Right atrium auricular region (tissue), 2 donors: ENCODE measurements at regions not wholly inside any gene's neighbourhood (a gene's known extent, or its start where the extent isn't known, plus 50 kb on each side); places are given as distances from the start of the nearest gene placed in this dataset.

ENCODE experiments used
- DNase-seq: peaks from one replicate; pipeline ENCODE4 v3.0.0-alpha.2; 2019; ENCODE audit warnings: low spot score
- H3K27ac ChIP-seq, 2 donors: fragments of 200-600 bp; sonication (generic); 1 replicate in 1 of 2; 2 replicates in 1 of 2; pipeline ENCODE4 v1.5.1; 2016 to 2019
- H3K27me3 ChIP-seq, 2 donors: fragments of 200-600 bp; sonication (generic); one replicate each; pipeline versions ENCODE4 v1.5.1 to v1.6.0; 2017 to 2019
- H3K36me3 ChIP-seq: fragments of 200-600 bp; sonication (generic); one replicate; pipeline ENCODE4 v1.5.1; 2016
- H3K4me1 ChIP-seq, 2 donors: fragments of 200-600 bp; sonication (generic); one replicate each; pipeline versions ENCODE4 v1.5.1 to v1.6.0; 2017 to 2019
- H3K4me3 ChIP-seq, 2 donors: fragments of 200-600 bp; sonication (generic); 1 replicate in 1 of 2; 2 replicates in 1 of 2; pipeline ENCODE4 v1.5.1; 2017 to 2019; ENCODE audit warnings: mild to moderate bottlenecking in 1 of 2, moderate library complexity in 1 of 2
- H3K9me3 ChIP-seq, 2 donors: fragments of 200-600 bp; sonication (generic); one replicate each; pipeline ENCODE4 v1.5.1; 2019
- TF ChIP-seq, protein P1 (sequence below), 2 donors: fragments of 200-600 bp; sonication (generic); IDR thresholded peaks; one replicate each; pipeline ENCODE4 v1.5.1; 2019; ENCODE audit warnings: antibody characterized with exemption in 2 of 2

DNA sequence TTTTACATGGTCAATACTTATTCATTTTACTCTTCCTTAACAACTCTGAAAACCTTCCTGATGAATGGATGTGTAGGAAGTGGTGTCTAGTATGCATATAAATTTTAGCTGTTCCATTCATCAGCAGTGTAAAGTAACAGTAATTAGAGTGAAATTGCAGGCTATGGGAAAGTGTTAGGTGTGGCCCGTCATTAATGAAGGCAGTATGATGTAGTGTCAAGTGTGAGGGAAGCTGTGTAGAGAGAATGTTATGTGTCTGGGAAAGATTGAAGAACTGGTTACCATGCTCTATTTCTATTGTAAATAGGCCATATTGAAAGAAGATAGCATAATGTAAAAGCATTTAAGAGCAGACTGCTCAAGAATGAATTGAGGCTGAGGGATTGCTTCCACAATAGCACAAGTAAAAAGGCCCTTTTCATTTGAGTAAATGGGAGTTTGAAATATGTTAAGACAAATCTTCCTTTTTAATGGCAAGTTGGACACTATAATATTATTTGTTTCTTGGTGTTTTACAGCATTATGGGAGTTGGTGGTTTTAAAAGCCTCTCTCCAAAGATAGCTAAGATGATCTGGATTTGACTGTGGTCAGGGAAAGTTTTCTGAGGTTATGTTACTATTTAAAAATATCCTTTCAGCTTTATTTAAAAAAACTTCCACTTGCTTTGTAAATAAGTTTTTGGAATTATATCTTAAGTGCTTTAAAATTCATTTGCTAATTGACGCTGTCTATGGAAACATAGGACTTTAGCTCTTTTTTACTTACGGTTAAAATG lies 401.0 kb upstream of the ZEB2 start:
- Histone ChIP-seq H3K4me3 (no peak overlapping the region), H3K27me3 (no peaks in the 10 kb centered on the region), H3K9me3 (peaks cover 0 to 12% of the 10 kb centered on the region in 2 donors), H3K27ac (no peak overlapping the region), H3K4me1 (no peaks in the 10 kb centered on the region), H3K36me3 (no peaks in the 10 kb centered on the region)
- DNase-seq, result no peak
- TF ChIP-seq, protein P1, sequence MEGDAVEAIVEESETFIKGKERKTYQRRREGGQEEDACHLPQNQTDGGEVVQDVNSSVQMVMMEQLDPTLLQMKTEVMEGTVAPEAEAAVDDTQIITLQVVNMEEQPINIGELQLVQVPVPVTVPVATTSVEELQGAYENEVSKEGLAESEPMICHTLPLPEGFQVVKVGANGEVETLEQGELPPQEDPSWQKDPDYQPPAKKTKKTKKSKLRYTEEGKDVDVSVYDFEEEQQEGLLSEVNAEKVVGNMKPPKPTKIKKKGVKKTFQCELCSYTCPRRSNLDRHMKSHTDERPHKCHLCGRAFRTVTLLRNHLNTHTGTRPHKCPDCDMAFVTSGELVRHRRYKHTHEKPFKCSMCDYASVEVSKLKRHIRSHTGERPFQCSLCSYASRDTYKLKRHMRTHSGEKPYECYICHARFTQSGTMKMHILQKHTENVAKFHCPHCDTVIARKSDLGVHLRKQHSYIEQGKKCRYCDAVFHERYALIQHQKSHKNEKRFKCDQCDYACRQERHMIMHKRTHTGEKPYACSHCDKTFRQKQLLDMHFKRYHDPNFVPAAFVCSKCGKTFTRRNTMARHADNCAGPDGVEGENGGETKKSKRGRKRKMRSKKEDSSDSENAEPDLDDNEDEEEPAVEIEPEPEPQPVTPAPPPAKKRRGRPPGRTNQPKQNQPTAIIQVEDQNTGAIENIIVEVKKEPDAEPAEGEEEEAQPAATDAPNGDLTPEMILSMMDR (IDR thresholded peaks at IDR 0.05), result no peak

DNA sequence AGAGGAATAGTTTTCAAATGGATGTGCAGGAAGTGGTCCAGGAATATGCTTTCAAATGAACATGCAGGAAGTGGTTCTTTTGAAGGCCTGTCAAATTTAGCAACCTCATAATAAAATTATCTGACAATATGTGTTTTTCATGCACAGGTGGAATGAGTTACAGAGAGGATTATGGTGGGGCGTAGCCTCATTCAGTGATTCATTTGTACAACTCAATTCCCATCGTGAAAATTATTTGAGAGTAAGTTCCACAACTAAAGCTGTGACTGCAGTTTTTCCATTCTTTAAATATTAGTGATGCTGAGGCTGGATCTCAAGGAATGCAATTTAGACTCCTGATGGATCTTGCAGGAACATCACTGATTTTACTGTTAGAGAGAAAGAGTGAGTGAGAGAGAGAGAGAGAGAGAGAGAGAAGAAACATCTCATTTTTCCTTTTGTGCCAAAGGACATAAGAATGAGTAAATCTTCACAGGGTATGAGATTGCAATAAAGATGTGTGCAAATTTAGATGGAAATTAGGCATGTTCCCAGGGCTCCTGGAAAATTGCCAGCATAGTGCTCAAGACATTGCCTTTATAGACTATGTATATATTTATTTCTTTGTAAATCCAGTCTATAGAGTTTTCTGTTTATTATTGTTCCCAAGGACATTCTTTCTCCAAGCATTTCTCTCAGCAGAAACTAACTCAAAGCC lies 394.9 kb upstream of the ZEB2 start:
- H3K9me3 ChIP-seq, result no peaks in the 10 kb centered on the region
- no peak overlapping the region for H3K4me3 ChIP-seq
- H3K36me3 ChIP-seq, result no peaks in the 10 kb centered on the region
- TF ChIP-seq, protein P1 (IDR thresholded peaks at IDR 0.05), result no peak
- no peaks in the 10 kb centered on the region for H3K4me1 ChIP-seq
- H3K27ac ChIP-seq, result no peak overlapping the region
- DNase-seq, result no peak
- no peaks in the 10 kb centered on the region for H3K27me3 ChIP-seq

DNA sequence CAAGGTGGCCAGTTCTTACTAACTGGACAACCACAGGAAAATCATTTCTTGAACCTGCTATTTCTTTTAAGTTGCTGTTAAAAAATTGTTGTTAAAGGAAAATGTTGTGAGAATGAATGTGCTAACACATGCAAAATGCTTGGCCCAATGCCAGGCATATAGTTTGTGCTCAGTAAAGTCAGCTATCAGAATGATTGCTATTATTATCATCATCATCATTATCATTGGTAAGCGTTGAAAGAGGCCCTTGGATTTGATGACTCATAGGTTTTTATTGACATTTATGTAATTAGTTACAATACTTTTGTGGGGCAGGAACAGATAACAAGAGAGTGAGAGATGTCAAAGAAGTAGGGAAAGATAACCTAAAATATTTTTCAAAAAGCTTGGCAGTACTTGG lies 394.2 kb upstream of the ZEB2 start:
- no peak for DNase-seq
- no peak overlapping the region for H3K27ac ChIP-seq
- no peaks in the 10 kb centered on the region for H3K4me1 ChIP-seq
- H3K36me3 ChIP-seq, result no peaks in the 10 kb centered on the region
- TF ChIP-seq, protein P1 (IDR thresholded peaks at IDR 0.05), result no peak
- no peaks in the 10 kb centered on the region for H3K27me3 ChIP-seq
- no peak overlapping the region for H3K4me3 ChIP-seq
- no peaks in the 10 kb centered on the region for H3K9me3 ChIP-seq

DNA sequence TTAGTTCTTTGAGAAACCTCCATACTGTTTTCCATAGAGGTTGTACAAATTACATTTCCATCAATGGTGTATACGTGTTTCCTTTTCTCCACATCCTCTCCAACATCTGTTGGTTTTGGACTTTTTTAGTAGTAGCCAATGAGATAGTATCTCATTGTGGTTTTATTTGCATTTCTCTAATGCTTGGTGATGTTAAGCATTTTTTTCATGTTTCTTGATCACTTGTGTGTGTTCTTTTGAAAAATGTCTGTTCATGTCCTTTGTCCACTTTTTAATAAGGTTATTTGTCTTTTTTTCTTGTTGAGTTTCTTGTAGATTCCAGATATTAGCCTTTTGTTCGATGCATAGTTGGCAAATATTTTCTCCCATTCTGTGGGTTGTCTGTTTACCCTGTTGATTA lies 392.3 kb upstream of the ZEB2 start:
- Histone ChIP-seq H3K36me3 (no peaks in the 10 kb centered on the region), H3K4me3 (no peak overlapping the region), H3K9me3 (no peaks in the 10 kb centered on the region), H3K27ac (no peak overlapping the region), H3K27me3 (no peaks in the 10 kb centered on the region), H3K4me1 (no peaks in the 10 kb centered on the region)
- DNase-seq, result no peak
- TF ChIP-seq, protein P1 (IDR thresholded peaks at IDR 0.05), result no peak

DNA sequence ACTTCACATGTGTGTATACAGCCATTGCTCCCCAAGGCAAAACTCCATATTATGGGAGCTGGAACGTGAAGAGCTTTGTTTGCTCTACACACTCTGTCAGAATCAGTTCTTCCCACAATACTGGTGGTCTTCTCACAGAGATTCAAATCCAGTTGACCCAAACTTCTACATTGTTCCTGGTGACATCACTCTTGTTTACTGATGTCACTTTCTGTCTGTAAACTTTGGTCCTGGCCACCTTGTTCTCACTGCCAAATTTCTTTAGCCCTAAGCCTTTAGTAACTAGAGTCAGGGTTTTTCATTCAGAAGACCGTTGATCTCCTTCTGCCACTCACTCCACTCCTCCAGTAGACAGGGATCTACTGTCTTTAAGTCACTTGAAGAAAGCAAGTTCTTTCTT lies 386.0 kb upstream of the ZEB2 start:
- H3K27ac ChIP-seq, result no peak overlapping the region
- no peaks in the 10 kb centered on the region for H3K9me3 ChIP-seq
- H3K36me3 ChIP-seq, result no peaks in the 10 kb centered on the region
- no peak overlapping the region for H3K4me3 ChIP-seq
- TF ChIP-seq, protein P1 (IDR thresholded peaks at IDR 0.05), result no peak
- H3K27me3 ChIP-seq, result no peaks in the 10 kb centered on the region
- DNase-seq, result no peak
- H3K4me1 ChIP-seq, result no peaks in the 10 kb centered on the region
